Fibroblast of pulmonary artery (primary cell): ENCODE measurements at regions not wholly inside any gene's neighbourhood (a gene's known extent, or its start where the extent isn't known, plus 50 kb on each side); places are given as distances from the start of the nearest gene placed in this dataset.
"Not testable (repeated sequence)": the region's sequence is repeated elsewhere in the genome, so short reads cannot be mapped to it uniquely, and the experiment has no call there.

ENCODE experiments used
- DNase-seq: peaks from one replicate; pipeline ENCODE4 v3.0.0-alpha.2; 2010; ENCODE audit warnings: low read depth
- H3K4me3 ChIP-seq: replicated peaks from 2 replicates; pipeline ENCODE4 v1.5.1; 2011; ENCODE audit warnings: low read depth, mild to moderate bottlenecking, control low read depth, low read length, moderate library complexity
- TF ChIP-seq, protein P1 (sequence below): IDR thresholded peaks from 2 replicates; pipeline ENCODE4 v1.5.1; 2011; ENCODE audit warnings: mild to moderate bottlenecking, control low read depth, low read length, inconsistent platforms; ENCODE audit errors: missing control alignments

GRCh38 chr2:221948076-221948475 lies 350.7 kb downstream of the PAX3 start:
- H3K4me3 ChIP-seq = no peak overlapping the region
- DNase-seq = no peak
- TF ChIP-seq, protein P1, sequence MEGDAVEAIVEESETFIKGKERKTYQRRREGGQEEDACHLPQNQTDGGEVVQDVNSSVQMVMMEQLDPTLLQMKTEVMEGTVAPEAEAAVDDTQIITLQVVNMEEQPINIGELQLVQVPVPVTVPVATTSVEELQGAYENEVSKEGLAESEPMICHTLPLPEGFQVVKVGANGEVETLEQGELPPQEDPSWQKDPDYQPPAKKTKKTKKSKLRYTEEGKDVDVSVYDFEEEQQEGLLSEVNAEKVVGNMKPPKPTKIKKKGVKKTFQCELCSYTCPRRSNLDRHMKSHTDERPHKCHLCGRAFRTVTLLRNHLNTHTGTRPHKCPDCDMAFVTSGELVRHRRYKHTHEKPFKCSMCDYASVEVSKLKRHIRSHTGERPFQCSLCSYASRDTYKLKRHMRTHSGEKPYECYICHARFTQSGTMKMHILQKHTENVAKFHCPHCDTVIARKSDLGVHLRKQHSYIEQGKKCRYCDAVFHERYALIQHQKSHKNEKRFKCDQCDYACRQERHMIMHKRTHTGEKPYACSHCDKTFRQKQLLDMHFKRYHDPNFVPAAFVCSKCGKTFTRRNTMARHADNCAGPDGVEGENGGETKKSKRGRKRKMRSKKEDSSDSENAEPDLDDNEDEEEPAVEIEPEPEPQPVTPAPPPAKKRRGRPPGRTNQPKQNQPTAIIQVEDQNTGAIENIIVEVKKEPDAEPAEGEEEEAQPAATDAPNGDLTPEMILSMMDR = no peak

- DNase-seq, H3K4me3 ChIP-seq: not testable (repeated sequence)
Observed at GRCh38 chr2:221944452-221944851, 354.3 kb downstream of the PAX3 start.

- peak; percentile 45 for DNase-seq
- no peak overlapping the region for H3K4me3 ChIP-seq
- TF ChIP-seq, protein P1 = no peak
Observed at GRCh38 chr2:221943076-221943810, 355.6 kb downstream of the PAX3 start.

DNA sequence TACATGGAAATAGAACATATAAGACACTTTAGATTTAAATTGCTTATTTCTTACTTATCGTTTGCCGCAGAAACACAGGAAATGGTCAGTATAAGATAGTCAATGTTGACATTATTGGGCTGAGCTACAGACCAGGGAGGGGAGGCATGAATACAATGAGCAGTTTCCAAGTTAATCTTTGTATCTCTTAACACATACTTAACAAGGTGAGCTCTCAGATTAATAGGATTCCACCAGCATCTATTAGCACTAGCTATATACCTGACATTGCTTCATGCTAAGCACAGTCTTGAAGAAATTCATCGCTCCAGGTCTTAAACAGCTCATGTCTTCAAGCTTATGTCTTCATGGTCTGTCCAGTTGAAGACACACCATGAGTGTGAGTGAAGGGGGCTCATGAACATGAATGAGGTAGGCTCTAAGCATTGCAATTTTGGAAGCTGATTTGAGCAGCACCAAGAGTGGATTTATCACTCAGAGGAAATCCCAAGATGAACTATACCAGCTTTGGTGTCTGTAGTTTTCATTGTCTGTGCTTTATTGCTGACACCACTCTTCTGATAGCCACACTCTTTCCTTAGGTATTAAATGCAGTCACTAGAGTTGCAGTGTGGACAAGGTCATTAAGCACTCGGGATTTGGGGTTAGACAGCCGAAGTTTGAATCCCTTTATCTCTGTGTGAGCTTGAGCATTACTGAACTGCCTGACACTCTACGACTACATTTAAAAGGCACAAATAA lies 359.3 kb upstream of the EPHA4 start:
- H3K4me3 ChIP-seq = no peak overlapping the region
- no peak for DNase-seq
- TF ChIP-seq, protein P1 = no peak

DNA sequence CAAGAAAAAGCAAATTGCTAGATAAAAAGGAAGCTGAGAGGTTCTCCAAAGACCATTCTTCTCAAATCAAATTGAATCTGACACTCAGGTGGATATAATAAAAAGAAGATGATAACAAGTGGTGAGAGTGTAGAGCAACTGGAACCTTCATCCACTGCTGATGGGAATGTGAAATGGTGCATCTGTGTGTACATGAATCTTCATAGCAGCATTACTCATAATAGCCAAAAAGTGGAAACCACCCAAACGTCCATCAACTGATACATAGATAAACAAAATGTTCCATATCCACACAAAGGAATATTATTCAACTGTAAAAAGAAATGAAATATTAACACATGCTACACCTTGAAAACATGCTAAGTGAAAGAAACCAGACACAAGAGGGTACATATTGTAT lies 357.2 kb upstream of the EPHA4 start:
- no peak for DNase-seq
- no peak overlapping the region for H3K4me3 ChIP-seq
- TF ChIP-seq, protein P1 = no peak

DNA sequence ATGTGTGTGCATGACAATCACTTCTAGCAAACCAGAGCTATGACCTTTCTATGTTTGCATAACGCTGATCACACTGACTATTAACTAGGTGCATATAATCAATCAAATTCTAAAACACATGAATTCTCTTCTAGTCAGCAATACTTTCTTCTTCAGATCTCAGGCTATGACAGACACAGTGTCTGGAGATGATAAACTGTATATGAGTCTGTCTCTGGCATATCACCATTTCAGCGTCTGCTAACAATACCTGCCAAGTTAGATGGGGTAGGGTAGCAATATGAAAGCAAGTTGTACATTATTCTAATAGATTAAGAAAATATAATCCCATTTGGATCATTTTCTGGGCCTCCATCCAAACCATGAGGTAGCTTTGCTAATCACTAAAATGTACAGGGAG lies 354.2 kb upstream of the EPHA4 start:
- TF ChIP-seq, protein P1 = no peak

GRCh38 chr2:221924576-221924975 lies 352.5 kb upstream of the EPHA4 start:
- TF ChIP-seq, protein P1 = no peak
- no peak overlapping the region for H3K4me3 ChIP-seq
- no peak for DNase-seq

More for the DNA sequence above, 354.2 kb upstream of the EPHA4 start:
- no peak overlapping the region for H3K4me3 ChIP-seq
- DNase-seq = no peak
